Loucy (cell line): ENCODE measurements at regions not wholly inside any gene's neighbourhood (a gene's known extent, or its start where the extent isn't known, plus 50 kb on each side); places are given as distances from the start of the nearest gene placed in this dataset.

Experiments
- H2AFZ ChIP-seq: fragments of 200-600 bp; sonication (generic); 2 replicates; pipeline ENCODE4 v1.6.0; 2016; ENCODE audit warnings: antibody characterized with exemption, mild to moderate bottlenecking, low read length, moderate library complexity
- H3F3A ChIP-seq: fragments of 200-600 bp; 2 replicates; pipeline ENCODE4 v1.6.0; 2016; ENCODE audit warnings: antibody characterized with exemption, low read depth, mild to moderate bottlenecking
- H3K27me3 ChIP-seq: fragments of 200-600 bp; sonication (generic); 2 replicates; pipeline ENCODE4 v1.6.1; 2014; ENCODE audit warnings: low read length, mild to moderate bottlenecking; ENCODE audit not compliant: insufficient read depth, poor library complexity, severe bottlenecking
- H3K36me3 ChIP-seq: fragments of 200-600 bp; sonication (generic); 2 replicates; pipeline ENCODE4 v1.6.1; 2016; ENCODE audit warnings: low read length; ENCODE audit not compliant: insufficient read depth
- H3K4me1 ChIP-seq: fragments of 200-600 bp; sonication (generic); 2 replicates; pipeline ENCODE4 v1.5.1; 2014; ENCODE audit warnings: low read length, mild to moderate bottlenecking; ENCODE audit not compliant: insufficient read depth, poor library complexity, severe bottlenecking
- H3K4me2 ChIP-seq: fragments of 200-600 bp; sonication (generic); 2 replicates; pipeline ENCODE4 v1.6.0; 2014; ENCODE audit warnings: antibody characterized with exemption, low read length, low read depth, mild to moderate bottlenecking; ENCODE audit not compliant: poor library complexity, severe bottlenecking
- H3K4me3 ChIP-seq: fragments of 200-600 bp; sonication (generic); 2 replicates; pipeline ENCODE4 v1.5.1; 2014; ENCODE audit warnings: low read length, mild to moderate bottlenecking, mixed read lengths; ENCODE audit not compliant: poor library complexity, severe bottlenecking
- H3K79me2 ChIP-seq: fragments of 200-600 bp; sonication (generic); 2 replicates; pipeline ENCODE4 v1.6.1; 2014; ENCODE audit warnings: low read length; ENCODE audit not compliant: insufficient read depth
- H3K9ac ChIP-seq: fragments of 200-600 bp; sonication (generic); 2 replicates; pipeline ENCODE4 v1.6.0; 2014; ENCODE audit warnings: mild to moderate bottlenecking, low read depth, low read length, moderate library complexity; ENCODE audit not compliant: poor library complexity, severe bottlenecking
- H3K9me2 ChIP-seq: fragments of 200-600 bp; sonication (generic); replicated peaks from 2 replicates; pipeline ENCODE4 v1.6.1; 2016; ENCODE audit warnings: low read depth, low read length, mixed read lengths
- H3K9me3 ChIP-seq: fragments of 200-600 bp; sonication (generic); 2 replicates; pipeline ENCODE4 v1.6.1; 2014; ENCODE audit warnings: mild to moderate bottlenecking, antibody characterized with exemption, low read length, low read depth; ENCODE audit not compliant: insufficient read depth
- H4K20me1 ChIP-seq: fragments of 200-600 bp; sonication (generic); 2 replicates; pipeline ENCODE4 v1.6.0; 2014; ENCODE audit warnings: antibody characterized with exemption, low read length, mild to moderate bottlenecking; ENCODE audit not compliant: insufficient read depth, poor library complexity, severe bottlenecking
- EZH2phosphoT487 ChIP-seq: fragments of 200-600 bp; IDR thresholded peaks from 2 replicates; pipeline ENCODE4 v1.6.1; 2018; ENCODE audit warnings: antibody characterized with exemption, mild to moderate bottlenecking, moderate library complexity, borderline replicate concordance
- TF ChIP-seq, protein P1 (sequence below): fragments of 200-600 bp; sonication (generic); conservative IDR thresholded peaks from 2 replicates; pipeline ENCODE4 v1.5.1; 2014; ENCODE audit warnings: mild to moderate bottlenecking, antibody characterized with exemption, low read length

DNA sequence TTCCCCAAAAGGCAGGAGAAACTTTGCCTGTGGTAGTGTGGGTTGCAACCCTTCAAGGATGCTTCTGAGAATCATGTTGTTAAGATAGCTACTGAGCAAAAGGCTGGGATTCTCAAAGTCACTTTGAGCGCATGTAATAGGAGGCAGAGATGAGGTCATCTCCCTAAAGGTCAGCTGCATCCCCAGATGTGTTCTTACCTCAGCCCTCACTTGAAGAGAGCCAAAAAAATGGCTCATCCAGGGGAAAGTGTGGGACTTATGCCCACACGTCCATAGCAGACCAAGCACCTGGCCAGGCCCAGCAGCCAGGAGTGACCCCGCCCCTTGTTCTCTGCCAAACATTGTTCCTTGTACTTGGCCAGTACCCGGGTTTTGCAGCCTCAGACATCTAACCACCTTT, 187.0 kb upstream of the BMP2 start:
- no peaks in the 10 kb centered on the region for H3K9me2 ChIP-seq
- no peak overlapping the region for H2AFZ ChIP-seq
- no peaks in the 10 kb centered on the region for H3K79me2 ChIP-seq
- no peaks in the 10 kb centered on the region for H4K20me1 ChIP-seq
- H3K4me2 ChIP-seq: no peak overlapping the region
- no peaks in the 10 kb centered on the region for H3F3A ChIP-seq
- no peaks in the 10 kb centered on the region for H3K4me1 ChIP-seq
- no peak overlapping the region for H3K9ac ChIP-seq
- TF ChIP-seq, protein P1, sequence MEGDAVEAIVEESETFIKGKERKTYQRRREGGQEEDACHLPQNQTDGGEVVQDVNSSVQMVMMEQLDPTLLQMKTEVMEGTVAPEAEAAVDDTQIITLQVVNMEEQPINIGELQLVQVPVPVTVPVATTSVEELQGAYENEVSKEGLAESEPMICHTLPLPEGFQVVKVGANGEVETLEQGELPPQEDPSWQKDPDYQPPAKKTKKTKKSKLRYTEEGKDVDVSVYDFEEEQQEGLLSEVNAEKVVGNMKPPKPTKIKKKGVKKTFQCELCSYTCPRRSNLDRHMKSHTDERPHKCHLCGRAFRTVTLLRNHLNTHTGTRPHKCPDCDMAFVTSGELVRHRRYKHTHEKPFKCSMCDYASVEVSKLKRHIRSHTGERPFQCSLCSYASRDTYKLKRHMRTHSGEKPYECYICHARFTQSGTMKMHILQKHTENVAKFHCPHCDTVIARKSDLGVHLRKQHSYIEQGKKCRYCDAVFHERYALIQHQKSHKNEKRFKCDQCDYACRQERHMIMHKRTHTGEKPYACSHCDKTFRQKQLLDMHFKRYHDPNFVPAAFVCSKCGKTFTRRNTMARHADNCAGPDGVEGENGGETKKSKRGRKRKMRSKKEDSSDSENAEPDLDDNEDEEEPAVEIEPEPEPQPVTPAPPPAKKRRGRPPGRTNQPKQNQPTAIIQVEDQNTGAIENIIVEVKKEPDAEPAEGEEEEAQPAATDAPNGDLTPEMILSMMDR: no peak
- no peak for TF ChIP-seq EZH2phosphoT487
- no peaks in the 10 kb centered on the region for H3K9me3 ChIP-seq
- H3K36me3 ChIP-seq: no peaks in the 10 kb centered on the region
- H3K4me3 ChIP-seq: no peak overlapping the region
- H3K27me3 ChIP-seq: no peaks in the 10 kb centered on the region

DNA sequence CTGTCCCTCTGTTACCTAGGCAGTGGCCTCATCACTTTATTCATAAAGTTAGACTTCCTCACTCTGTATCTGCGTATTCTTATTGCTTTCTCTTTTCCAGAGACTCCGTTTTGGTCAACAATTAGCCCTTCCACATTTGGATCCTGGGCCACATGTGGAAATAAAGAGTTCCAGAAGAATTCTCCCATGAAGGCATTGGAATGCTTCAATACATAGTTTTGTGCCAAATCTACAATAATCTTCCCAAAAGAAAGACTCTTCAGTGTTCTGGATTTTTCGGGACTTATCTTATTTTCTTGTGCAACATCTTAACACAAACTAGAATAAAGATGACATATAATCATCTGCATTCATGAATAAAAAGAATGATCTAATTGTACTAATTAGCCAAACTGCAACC, 187.7 kb upstream of the BMP2 start:
- Histone ChIP-seq H3K4me3 (no peak overlapping the region), H3K27me3 (no peaks in the 10 kb centered on the region), H3K4me1 (no peaks in the 10 kb centered on the region), H3K9ac (no peak overlapping the region), H3K36me3 (no peaks in the 10 kb centered on the region), H3K4me2 (no peak overlapping the region), H3F3A (no peaks in the 10 kb centered on the region), H3K9me3 (no peaks in the 10 kb centered on the region), H3K79me2 (no peaks in the 10 kb centered on the region), H3K9me2 (no peaks in the 10 kb centered on the region), H2AFZ (no peak overlapping the region), H4K20me1 (no peaks in the 10 kb centered on the region)
- TF ChIP-seq, protein P1: no peak

DNA sequence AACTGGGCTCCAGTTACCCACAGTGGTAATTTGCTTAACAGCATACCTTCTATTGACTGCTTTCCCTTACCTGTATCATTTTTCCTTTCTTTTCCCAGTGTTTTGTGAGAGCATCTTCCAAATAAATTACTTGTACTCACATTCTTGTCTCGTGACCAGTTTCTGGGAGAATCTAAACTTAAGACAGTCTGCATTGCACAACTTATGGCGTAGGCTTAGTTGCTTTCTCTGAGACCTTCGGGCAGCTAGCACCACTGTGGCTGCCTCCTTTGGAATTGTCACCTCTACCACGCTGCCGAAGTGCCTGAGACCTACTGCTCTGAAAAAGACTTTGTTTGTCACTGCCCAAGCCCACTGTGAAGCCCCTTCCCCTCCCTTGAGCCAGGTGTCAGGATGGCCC, 188.1 kb upstream of the BMP2 start:
- H3K36me3 ChIP-seq: no peaks in the 10 kb centered on the region
- no peak overlapping the region for H3K4me2 ChIP-seq
- H3K9me3 ChIP-seq: no peaks in the 10 kb centered on the region
- no peak for TF ChIP-seq EZH2phosphoT487
- TF ChIP-seq, protein P1: no peak
- H3K27me3 ChIP-seq: no peaks in the 10 kb centered on the region
- H3F3A ChIP-seq: no peaks in the 10 kb centered on the region
- no peak overlapping the region for H2AFZ ChIP-seq
- no peaks in the 10 kb centered on the region for H3K4me1 ChIP-seq
- H3K79me2 ChIP-seq: no peaks in the 10 kb centered on the region
- H4K20me1 ChIP-seq: no peaks in the 10 kb centered on the region
- no peaks in the 10 kb centered on the region for H3K9me2 ChIP-seq
- no peak overlapping the region for H3K9ac ChIP-seq
- no peak overlapping the region for H3K4me3 ChIP-seq
